Mucosa of descending colon (tissue), 3 donors: ENCODE measurements at regions not wholly inside any gene's neighbourhood (a gene's known extent, or its start where the extent isn't known, plus 50 kb on each side); places are given as distances from the start of the nearest gene placed in this dataset.

Experiments used
- ATAC-seq: fragments of 200-7000 bp; cut with Tn5 transposase; one replicate; pipeline ENCODE4 v1.9.1; 2020; ENCODE audit warnings: mild to moderate bottlenecking, moderate library complexity
- DNase-seq, 3 donors: peaks; one replicate each; pipeline ENCODE4 v3.0.0-alpha.2; 2020
- H3K36me3 ChIP-seq: fragments of 200-600 bp; one replicate; pipeline ENCODE4 v1.8.0; 2021; ENCODE audit warnings: low read depth, mild to moderate bottlenecking
- H3K4me1 ChIP-seq: fragments of 200-600 bp; one replicate; pipeline ENCODE4 v1.8.0; 2021; ENCODE audit warnings: low read depth, mild to moderate bottlenecking
- H3K4me3 ChIP-seq: fragments of 200-600 bp; one replicate; pipeline ENCODE4 v1.8.0; 2021; ENCODE audit warnings: mild to moderate bottlenecking
- H3K9me3 ChIP-seq: fragments of 200-600 bp; one replicate; pipeline ENCODE4 v1.8.0; 2021; ENCODE audit warnings: mild to moderate bottlenecking
- intact Hi-C, 2 donors: fragments of 100-400 bp; cut with DNase I in 1 of 2; cut with micrococcal nuclease in 1 of 2; formaldehyde crosslinking; loops; one replicate each; pipeline versions ENCODE4 v1.11.0 to v1.11.1; 2022; cut with DNase I, micrococcal nuclease
- TF ChIP-seq, protein P1 (sequence below): fragments of 200-600 bp; IDR thresholded peaks from one replicate; pipeline ENCODE4 v1.8.0; 2022; ENCODE audit warnings: antibody characterized with exemption, mild to moderate bottlenecking
- donor health status: DM: no; HTN: no; CAD: no; lungs with moderate emphysema.
- donor health status: DM: no; HTN: no; CAD: no.
- donor health status: DM: no; HTN: yes; CAD: no.

DNA sequence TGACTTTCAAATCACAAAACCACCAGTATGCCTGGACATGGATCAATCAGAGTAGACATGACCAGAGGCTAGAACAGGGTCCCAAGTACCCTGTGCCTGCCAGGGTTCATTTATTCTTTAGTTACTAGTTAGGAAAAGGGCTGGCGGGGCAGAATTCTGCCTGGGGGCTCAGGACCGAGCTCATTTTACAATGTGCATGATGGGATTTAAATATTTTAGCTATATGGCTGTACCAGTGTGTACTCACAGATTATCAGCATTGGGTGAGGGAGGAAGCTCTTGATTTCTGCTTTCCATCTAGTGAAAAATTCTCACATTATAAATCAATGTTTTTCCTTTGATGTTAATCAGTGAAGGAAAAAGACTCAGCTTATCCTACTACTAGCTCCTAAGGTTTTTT, 1511.1 kb downstream of the EFNA5 start:
- H3K9me3 ChIP-seq, result no peaks in the 10 kb centered on the region
- no peak overlapping the region for H3K4me3 ChIP-seq
- H3K4me1 ChIP-seq, result no peaks in the 10 kb centered on the region
- no peaks in the 10 kb centered on the region for H3K36me3 ChIP-seq
- DNase-seq, result no peak
- intact Hi-C loops, result no loop called here
- TF ChIP-seq, protein P1, sequence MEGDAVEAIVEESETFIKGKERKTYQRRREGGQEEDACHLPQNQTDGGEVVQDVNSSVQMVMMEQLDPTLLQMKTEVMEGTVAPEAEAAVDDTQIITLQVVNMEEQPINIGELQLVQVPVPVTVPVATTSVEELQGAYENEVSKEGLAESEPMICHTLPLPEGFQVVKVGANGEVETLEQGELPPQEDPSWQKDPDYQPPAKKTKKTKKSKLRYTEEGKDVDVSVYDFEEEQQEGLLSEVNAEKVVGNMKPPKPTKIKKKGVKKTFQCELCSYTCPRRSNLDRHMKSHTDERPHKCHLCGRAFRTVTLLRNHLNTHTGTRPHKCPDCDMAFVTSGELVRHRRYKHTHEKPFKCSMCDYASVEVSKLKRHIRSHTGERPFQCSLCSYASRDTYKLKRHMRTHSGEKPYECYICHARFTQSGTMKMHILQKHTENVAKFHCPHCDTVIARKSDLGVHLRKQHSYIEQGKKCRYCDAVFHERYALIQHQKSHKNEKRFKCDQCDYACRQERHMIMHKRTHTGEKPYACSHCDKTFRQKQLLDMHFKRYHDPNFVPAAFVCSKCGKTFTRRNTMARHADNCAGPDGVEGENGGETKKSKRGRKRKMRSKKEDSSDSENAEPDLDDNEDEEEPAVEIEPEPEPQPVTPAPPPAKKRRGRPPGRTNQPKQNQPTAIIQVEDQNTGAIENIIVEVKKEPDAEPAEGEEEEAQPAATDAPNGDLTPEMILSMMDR, result no peak
- no peak for ATAC-seq

DNA sequence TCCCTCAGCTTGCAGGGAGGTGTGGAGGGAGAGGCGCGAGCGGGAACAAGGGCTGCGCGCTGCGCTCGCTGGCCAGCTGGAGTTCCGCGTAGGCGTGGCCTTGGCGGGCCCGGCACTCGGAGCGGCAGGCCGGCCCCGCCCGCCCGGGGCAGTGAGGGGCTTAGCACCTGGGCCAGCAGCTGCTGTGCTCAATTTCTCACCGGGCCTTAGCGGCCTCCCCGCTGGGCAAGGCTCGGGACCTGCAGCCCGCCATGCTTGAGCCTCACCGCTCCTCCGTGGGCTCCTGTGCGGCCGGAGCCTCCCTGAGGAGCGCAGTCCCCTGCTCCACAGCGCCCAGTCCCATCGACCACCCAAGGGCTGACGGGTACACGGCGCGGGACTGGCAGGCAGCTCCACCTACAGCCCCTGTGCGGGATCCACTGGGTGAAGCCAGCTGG, 1516.4 kb downstream of the EFNA5 start:
- intact Hi-C loops, result no loop called here
- H3K4me3 ChIP-seq, result no peak overlapping the region
- no peaks in the 10 kb centered on the region for H3K9me3 ChIP-seq
- DNase-seq (no peak), ATAC-seq (no peak)
- TF ChIP-seq, protein P1, result no peak
- H3K4me1 ChIP-seq, result no peaks in the 10 kb centered on the region
- no peaks in the 10 kb centered on the region for H3K36me3 ChIP-seq

DNA sequence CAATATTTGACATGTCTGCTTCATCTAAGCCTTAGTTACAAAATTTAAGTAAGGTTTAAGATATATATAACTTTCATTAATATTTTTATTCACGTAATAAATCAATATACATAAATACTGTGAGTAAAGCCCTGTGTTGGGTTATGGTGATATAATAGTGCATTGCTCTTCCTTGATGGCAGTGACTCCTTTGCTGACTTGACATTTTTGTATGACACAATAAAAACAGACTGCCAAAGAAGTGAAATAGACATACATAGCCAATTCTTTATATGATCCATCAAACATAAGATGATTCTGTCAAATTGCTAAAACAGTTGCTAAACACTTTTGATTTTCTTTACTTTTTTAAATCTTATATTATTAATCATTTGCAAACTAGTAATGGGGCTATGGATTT, 1518.2 kb downstream of the EFNA5 start:
- no peak for ATAC-seq
- TF ChIP-seq, protein P1, result no peak
- H3K36me3 ChIP-seq, result no peaks in the 10 kb centered on the region
- no peaks in the 10 kb centered on the region for H3K4me1 ChIP-seq
- no peak overlapping the region for H3K4me3 ChIP-seq
- H3K9me3 ChIP-seq, result no peaks in the 10 kb centered on the region
- intact Hi-C loops, result no loop called here
- no peak for DNase-seq

DNA sequence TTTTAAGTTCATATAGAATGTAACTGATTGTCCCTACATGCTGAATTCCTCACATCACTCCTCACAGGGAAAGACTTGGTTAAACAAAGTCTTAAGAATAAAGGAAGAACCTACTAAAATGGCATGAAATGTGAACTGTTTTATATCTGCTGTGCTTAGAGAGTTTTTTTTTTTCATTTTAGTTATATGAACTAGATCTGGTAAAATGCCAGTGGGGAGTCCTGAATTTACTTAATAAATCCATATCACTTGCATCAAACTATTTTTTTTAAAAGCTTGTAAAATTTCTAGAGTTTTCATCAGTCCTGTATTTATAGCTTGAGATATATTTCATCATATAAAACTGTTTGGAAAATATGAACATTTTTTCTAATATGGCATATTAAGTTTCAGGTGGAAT, 1528.6 kb downstream of the EFNA5 start:
- no peak overlapping the region for H3K4me3 ChIP-seq
- H3K9me3 ChIP-seq, result no peaks in the 10 kb centered on the region
- TF ChIP-seq, protein P1, result no peak
- H3K4me1 ChIP-seq, result no peaks in the 10 kb centered on the region
- no peak for ATAC-seq
- no peak for DNase-seq
- intact Hi-C loops, result no loop called here
- no peaks in the 10 kb centered on the region for H3K36me3 ChIP-seq

DNA sequence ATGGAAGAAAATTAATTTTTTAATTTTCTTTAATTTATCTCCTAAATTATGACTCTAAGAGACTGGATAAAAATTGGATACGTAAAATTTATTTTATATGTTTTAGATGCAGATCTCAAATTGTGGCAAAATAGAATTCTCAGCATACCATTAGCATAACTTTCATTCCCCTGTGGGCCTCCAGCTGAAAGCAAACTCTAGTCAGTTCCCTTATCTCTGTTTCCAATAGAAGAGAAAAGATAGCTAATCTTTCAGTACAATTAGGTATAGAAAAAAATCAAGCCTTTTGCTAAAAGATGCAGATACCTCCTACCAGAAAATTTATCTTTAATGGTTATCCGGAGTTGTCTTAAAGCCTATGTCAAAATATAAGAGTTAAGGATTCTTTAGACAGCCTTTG, 1530.6 kb downstream of the EFNA5 start:
- intact Hi-C loops, result no loop called here
- Histone ChIP-seq H3K36me3 (no peaks in the 10 kb centered on the region), H3K4me1 (no peaks in the 10 kb centered on the region), H3K9me3 (no peaks in the 10 kb centered on the region), H3K4me3 (no peak overlapping the region)
- ATAC-seq (no peak), DNase-seq (no peak)
- TF ChIP-seq, protein P1, result no peak

DNA sequence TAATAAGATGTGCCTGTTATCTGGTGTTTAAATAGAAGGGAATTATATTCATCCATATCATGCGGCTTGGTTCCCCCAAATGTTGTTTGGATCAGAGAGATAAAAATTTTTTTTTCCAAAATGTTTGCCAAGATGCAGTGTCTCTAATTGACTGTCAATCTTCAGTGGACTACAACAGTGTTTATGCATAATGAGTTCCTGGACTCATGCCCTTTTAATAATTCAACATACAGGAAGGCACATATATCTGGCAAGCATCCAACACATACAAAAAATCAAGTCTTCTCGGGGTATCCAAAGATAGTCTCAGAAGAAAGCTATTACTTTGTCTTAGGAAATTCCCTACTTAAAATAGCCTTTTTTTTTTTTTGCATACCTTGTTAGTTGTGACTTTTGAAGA, 1534.7 kb downstream of the EFNA5 start:
- no peak for DNase-seq

More for the DNA sequence above, 1534.7 kb downstream of the EFNA5 start:
- no peak for ATAC-seq
- Histone ChIP-seq H3K4me3 (no peak overlapping the region), H3K36me3 (no peaks in the 10 kb centered on the region), H3K4me1 (no peaks in the 10 kb centered on the region), H3K9me3 (no peaks in the 10 kb centered on the region)
- TF ChIP-seq, protein P1, result no peak
- intact Hi-C loops, result no loop called here
